HG02798 (cell line): ENCODE measurements at regions not wholly inside any gene's neighbourhood (a gene's known extent, or its start where the extent isn't known, plus 50 kb on each side); places are given as distances from the start of the nearest gene placed in this dataset.
"Not testable (repeated sequence)": the region's sequence is repeated elsewhere in the genome, so short reads cannot be mapped to it uniquely, and the experiment has no call there.

ENCODE experiments used
- ATAC-seq: cut with Tn5 transposase; IDR thresholded peaks from one replicate; pipeline ENCODE4 v1.9.1; 2021; ENCODE audit warnings: mild to moderate bottlenecking; ENCODE audit not compliant: unreplicated experiment, poor library complexity

- no peak for ATAC-seq
Measured at GRCh38 chr3:39558775-39559306, 91.4 kb downstream of the MOBP start.

GRCh38 chr3:39559543-39559942 is 92.1 kb downstream of the MOBP start:
- ATAC-seq: no peak

GRCh38 chr3:39568508-39568907 is 101.0 kb downstream of the MOBP start:
- no peak for ATAC-seq

DNA sequence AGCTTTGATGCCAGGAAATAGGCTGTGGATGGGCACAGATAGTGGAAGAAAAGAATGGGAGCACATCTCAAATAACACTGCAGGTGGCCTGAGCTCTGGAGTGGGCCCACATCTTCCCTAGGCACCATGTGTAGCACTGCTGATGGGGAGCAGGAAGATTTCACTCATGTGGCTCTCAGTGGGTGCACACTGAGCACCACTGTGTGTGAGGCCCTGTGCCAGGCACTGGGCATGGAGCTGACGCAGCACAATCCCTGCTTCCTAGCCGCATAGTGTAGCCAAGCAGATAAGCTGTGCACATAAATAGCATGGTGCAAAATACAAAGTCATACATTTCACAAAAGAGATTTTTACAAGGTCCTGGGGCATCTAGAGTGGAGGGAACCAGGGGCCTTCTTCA is 101.6 kb downstream of the MOBP start:
- no peak for ATAC-seq

DNA sequence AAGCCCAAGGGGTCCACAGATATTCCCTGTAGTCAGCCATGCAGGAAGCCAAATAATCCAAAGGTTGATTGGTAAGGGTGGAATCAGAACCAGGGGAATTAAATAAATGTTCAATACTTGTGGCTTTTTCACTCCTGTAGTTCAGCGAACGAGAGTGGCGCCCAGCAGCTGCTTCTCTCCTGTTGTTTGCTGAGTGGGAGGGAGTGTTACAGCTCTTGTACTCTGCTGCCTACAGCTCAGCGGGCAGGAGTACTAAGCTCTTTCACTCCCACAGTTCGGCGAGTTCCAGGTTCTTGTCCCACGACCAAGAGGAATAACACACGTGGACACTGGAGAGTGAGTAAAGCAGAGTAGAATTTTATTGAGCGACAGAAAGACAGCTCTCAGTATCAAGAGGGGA is 105.9 kb downstream of the MOBP start:
- ATAC-seq: no peak

GRCh38 chr3:39577541-39577940 is 110.1 kb downstream of the MOBP start:
- ATAC-seq: no peak

DNA sequence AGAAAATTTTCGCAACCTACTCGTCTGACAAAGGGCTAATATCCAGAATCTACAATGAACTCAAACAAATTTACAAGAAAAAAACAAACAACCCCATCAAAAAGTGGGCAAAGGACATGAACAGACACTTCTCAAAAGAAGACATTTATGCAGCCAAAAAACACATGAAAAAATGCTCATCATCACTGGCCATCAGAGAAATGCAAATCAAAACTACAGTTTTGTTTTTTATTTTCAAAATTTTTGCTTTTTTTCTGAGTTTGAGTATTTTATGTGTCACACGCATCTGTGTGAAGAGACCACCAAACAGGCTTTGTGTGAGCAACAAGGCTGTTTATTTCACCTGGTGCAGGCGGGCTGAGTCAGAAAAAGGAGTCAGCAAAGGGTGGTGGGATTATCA is 118.7 kb downstream of the MOBP start:
- not testable (repeated sequence) for ATAC-seq

GRCh38 chr3:39587113-39587512 is 119.6 kb downstream of the MOBP start:
- no peak for ATAC-seq

GRCh38 chr3:39590806-39591205 is 123.3 kb downstream of the MOBP start:
- no peak for ATAC-seq

DNA sequence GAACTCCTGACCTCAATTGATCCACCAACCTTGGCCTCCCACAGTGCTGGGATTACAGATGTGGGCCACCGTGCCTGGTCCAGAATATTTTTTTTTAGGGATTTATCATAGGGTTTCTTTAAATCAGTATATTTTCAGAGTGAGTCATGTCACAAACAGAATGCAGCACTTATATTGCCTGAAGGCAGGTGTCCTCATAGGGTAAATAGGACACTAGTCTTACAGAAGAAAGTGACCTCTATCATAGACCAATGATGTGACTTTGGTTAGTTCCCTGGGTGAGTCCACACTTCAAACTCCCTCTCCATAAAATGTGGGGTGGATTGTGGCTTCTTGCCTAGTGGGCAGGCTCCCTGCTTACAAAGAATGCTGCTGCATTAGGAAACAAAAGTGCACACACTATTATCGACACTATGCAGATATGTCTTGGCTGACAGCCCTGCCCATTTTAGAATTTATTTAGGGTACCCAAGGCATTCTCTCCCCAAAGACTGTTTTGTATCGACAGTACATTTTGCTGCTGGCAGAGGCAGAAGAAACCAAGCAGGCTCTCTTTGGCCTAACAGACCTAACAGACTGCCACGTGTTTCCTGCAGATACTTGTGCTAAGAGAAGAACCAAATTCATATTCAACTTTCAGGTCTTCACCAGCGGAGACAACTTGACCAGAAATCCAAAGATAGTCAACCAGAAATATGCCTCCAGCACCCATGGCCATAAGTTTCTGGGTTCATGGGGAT is 125.0 kb downstream of the MOBP start:
- ATAC-seq: no peak

GRCh38 chr3:39593341-39593740 is 125.9 kb downstream of the MOBP start:
- no peak for ATAC-seq

- no peak for ATAC-seq
Measured at GRCh38 chr3:39601241-39601640, 133.8 kb downstream of the MOBP start.

DNA sequence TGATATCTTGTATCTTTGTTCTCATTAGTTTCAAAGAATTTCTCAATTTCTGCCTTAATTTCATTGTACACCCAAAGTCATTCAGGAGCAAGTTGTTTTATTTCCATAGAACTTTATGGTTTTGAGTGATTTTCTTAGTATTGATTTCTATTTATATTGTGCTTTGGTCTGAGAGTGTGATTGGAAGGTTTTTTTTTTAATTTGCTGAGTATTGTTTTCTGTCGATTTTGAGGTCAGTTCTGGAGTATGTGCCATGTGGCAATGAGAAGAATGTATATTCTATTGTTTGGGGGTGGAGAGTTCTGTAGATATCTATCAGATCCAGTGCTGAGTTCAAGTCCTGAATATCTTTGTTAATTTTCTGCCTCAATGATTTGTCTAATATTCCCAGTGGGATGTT is 138.4 kb downstream of the MOBP start:
- no peak for ATAC-seq

GRCh38 chr3:39626198-39626597 is 158.7 kb downstream of the MOBP start:
- ATAC-seq: no peak

DNA sequence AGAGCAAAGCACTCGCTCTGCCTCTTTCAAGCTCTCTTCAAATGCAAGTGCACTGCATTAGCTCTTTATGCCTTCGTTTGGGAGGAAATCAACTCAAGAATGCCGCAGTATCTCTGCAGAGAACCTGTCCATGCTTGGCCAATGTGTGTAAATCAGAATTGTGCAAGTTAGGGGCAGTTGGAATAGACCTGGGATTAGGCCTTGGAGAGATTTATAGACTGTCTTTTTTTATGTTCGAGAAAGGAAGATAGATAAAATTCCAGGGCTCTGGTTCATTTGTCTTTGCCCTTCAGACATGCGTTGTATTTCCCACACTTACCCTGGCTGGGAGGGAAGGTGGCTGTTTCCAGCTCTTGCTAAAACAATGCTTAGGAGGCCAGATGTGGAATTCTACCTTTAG is 163.7 kb downstream of the MOBP start:
- no peak for ATAC-seq

DNA sequence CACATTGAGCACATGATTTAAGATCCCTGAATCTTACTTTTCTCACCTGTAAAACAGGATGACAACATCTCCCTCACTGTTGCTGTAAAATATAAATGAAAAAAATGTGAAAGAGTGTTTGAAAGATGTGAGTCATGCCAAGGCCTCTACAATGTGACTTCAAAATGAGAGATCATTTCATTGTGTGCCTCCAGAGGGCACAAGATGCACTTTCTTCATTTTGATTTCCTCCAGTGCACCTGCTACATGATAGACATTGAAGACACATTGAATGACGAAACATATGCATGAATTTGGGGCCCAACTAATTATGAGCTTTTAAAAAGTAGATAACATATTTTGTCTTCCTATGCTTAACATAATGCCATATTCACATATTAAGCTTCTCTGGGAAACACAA is 170.3 kb downstream of the MOBP start:
- ATAC-seq: no peak

- no peak for ATAC-seq
Measured at GRCh38 chr3:39638301-39638700, 170.8 kb downstream of the MOBP start.

DNA sequence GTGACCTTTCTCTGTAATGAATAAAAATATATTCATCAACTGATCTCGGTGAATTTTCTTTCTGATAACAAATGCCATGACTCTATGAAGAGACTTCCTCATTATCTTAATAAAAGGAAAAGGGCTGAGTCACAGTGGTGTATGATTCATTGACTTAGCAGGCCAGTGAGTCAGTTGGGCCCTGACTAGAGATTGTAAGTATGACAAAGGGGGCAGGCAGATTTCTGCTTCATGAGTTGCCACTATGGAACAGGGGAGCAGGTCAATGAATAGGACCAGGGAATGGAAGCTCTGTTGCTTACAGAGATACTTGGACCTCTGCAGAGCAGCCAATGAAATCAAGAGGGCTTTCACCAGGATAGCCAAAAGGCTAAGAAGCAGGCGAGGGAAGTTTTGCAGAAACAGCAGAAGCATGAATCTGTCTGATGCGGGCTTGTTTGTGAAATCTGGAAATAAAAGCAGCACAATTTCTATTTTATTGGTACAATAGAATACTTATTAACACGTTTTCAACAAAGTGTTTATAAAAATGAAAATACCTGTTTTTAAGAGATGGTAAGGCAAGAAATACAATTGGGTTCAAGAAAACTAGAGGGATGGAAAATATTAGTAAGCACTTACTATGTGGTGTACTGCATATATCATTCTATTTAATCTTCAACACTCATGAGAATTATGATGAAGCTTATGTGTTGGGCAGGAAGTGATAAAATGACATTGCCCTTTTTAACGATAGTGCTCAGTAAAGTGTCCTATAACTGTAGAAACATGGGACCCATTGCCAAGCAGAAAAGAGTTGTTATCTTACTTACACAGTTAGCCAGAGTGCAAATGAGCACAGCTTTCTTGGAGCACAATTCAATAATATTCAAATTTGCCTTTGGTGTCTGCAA is 169.8 kb upstream of the MYRIP start:
- no peak for ATAC-seq

- ATAC-seq: no peak
Measured at GRCh38 chr3:39641274-39641673, 168.1 kb upstream of the MYRIP start.

DNA sequence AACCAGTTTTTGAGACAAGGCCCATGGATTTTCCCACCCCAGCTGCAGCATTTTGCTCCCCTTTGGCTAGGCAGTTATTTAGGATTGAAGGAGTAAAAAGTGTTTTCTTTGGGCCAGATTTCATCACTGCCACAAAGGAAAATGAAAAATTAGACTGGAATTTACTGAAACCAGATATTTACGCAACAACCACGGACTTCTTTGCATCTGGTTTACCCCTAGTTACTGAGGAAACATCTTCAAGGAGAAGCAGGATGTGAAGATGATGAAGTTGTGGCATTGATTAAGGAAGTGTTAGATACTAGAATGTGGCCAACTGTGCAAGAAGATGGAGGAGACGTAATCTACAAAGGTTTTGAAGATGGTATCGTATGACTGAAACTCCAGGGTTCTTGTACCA is 165.2 kb upstream of the MYRIP start:
- ATAC-seq: no peak

DNA sequence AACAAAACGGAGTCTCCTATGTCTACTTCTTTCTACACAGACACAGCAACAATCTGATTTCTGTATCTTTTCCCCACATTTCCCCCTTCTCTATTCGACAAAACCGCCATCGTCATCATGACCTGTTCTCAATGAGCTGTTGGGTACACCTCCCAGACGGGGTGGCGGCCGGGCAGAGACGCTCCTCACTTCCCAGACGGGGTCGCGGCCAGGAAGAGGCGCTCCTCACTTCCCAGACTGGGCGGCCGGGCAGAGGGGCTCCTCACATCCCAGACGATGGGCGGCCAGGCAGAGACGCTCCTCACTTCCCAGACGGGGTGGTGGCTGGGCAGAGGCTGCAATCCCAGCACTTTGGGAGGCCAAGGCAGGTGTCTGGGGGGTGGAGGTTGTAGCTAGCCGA is 158.2 kb upstream of the MYRIP start:
- ATAC-seq: not testable (repeated sequence)
